NOMO-1 treated with dmso at 0.1 percent for 144 hours (cell line): ENCODE measurements at regions not wholly inside any gene's neighbourhood (a gene's known extent, or its start where the extent isn't known, plus 50 kb on each side); places are given as distances from the start of the nearest gene placed in this dataset.

ENCODE experiments used
- DNase-seq: peaks from one replicate; lab custom pipeline; 2025; ENCODE audit not compliant: unreplicated experiment; lab: John Stamatoyannopoulos, UW

DNA sequence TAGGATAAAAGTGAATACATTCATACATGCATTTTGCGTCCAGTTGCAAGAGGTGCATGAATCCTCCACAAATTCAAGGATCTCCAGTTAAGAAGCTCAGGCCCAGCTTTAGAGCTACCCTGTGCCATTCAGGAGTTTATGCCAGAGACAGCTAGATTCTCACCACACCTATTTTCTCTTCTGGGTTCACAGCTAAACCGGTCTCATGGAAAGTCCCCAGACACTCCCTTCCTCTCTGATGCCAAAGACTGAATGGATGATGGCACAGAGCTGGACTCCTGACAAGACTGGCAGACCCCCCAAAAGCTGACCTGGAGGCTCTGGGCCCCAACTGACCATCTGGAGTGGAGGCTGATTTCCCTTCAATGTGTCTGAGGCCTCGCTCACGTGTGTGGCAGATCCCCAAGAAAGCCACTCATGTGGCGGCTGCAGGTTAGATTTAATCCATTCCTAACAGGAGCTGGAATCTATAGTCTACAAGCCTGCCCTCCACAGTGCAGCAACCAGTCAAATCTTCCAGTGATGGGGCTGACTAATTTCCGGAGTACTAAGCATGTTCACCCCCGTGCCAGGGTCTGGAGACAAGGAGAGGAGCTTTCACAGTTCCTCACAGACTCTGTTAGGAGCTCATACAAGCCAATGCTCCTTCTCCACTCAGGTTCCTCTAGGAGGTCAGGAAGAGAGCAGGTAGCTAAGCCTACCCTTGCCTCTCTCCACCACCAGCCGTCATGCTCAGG lies 257.1 kb downstream of the BCL11A start:
- no peak for DNase-seq

- DNase-seq, result no peak
Observed at GRCh38 chr2:60295636-60295962, 257.9 kb downstream of the BCL11A start.

GRCh38 chr2:60294901-60295635 lies 258.4 kb downstream of the BCL11A start:
- no peak for DNase-seq

- no peak for DNase-seq
Observed at GRCh38 chr2:60292242-60292641, 261.2 kb downstream of the BCL11A start.

DNA sequence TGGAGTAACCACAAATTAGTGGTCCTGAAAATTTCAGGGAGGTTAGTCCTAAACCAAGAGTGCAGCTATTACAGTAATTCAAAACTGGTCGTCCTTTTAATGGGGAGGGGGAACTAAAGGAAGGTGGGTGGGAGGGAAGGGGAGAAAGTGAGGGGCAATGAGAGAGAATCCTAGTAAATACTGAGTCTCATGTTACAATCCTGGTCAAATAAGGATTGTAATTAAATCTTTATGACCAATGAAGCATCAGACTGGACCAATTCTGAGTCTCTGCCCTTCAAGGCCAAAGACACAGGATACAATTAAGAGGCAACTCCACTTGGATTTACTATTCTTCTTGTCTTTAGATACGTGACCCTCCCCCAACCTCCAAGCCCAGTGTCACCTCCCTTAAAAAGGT lies 262.9 kb downstream of the BCL11A start:
- DNase-seq, result no peak

- no peak for DNase-seq
Observed at GRCh38 chr2:60285626-60286316, 267.7 kb downstream of the BCL11A start.

- no peak for DNase-seq
Observed at GRCh38 chr2:60283626-60284025, 269.8 kb downstream of the BCL11A start.

DNA sequence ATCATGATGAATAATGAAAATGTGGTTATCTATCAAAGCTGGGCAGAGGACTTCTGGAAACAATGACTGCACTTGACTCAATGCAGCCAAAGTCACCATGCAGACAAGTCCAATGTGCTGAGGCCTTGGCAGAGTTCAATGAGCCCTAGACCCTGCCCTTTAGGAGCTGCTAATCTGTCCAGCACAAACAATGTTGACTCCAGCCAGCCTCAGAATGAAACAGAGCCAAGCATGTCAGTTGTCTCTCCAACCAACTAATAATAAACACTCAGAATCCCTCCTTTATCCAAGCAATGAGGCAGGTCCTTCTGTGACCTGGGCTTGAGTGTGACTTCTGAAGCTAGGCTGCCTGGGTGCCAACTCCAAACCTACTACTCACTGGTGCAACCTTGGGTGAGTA lies 270.6 kb downstream of the BCL11A start:
- DNase-seq, result no peak

GRCh38 chr2:60281730-60282129 lies 271.7 kb downstream of the BCL11A start:
- no peak for DNase-seq

- DNase-seq, result no peak
Observed at GRCh38 chr2:60280238-60280637, 273.2 kb downstream of the BCL11A start.

- DNase-seq, result no peak
Observed at GRCh38 chr2:60278906-60279305, 274.5 kb downstream of the BCL11A start.

GRCh38 chr2:60275958-60276357 lies 277.5 kb downstream of the BCL11A start:
- DNase-seq, result no peak

GRCh38 chr2:60273836-60274235 lies 279.6 kb downstream of the BCL11A start:
- no peak for DNase-seq

DNA sequence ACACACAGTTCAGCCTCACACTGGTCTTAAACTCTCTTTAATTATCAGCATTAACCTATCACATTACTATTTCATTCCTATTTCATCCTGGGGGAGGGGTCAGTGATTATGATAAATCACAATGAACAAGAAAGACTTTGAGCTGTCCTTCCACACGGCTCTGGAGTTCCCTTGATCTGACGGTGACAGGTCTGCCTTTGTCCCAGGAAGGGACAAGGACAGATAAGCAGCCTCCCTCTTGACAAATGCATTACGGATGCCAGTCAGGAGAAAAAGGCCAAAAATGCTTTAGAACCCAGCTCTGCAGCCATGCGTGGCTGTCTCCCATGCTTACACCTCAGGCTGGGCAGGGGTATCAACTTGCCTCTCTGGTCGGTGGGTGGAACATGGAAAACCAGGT lies 281.7 kb downstream of the BCL11A start:
- DNase-seq, result no peak

GRCh38 chr2:60271131-60271530 lies 282.3 kb downstream of the BCL11A start:
- DNase-seq, result no peak

DNA sequence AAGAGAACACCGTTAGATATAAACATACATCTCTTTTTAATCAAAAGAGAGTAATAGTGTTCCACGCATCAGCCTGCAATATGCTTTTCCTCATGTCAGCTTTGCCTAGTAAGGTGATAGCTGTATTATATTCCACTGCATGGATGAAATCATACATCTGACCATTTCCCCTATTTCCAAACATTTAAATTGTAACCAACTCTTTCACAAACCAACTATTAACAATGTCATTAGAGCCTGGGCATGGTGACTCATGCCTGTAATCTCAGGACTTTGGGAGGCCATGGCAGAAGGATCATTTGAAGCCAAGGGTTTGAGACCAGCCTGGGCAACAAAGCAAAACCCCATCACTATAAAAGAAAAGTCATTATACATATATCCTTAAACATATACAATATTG lies 284.8 kb downstream of the BCL11A start:
- no peak for DNase-seq

- no peak for DNase-seq
Observed at GRCh38 chr2:60268032-60268431, 285.4 kb downstream of the BCL11A start.

GRCh38 chr2:60267122-60267521 lies 286.3 kb downstream of the BCL11A start:
- DNase-seq, result no peak

- no peak for DNase-seq
Observed at GRCh38 chr2:60262178-60262577, 291.3 kb downstream of the BCL11A start.

GRCh38 chr2:60260639-60261296 lies 292.7 kb downstream of the BCL11A start:
- DNase-seq, result peak; percentile 12

GRCh38 chr2:60259781-60260180 lies 293.7 kb downstream of the BCL11A start:
- DNase-seq, result no peak
